ENCODE measurements at regions not wholly inside any gene's neighbourhood (a gene's known extent, or its start where the extent isn't known, plus 50 kb on each side); places are given as distances from the start of the nearest gene placed in this dataset.

DNA sequence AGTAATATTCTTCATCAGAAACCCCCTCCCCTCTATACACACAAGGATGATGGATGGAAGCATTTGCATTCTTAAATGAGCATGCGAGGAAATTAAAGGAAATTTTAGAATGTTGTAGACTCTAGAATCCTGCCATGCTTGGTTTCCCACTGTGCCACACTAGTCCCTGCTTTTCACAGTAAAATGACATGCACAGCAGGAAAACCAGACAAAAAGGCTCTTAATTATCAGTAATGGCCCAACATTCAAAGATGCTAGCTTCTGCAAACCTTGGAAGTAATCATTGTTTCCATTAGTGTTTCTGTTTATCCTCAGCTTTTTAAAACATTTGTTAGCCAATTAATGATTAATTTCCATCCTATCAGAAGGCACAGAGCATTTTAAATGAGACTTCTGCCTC, 255.8 kb downstream of the SLCO4C1 start:
- FAIRE-seq (no peak), DNase-seq (ENCODE audit: low read depth) (no peak)
- TF ChIP-seq, protein P1, sequence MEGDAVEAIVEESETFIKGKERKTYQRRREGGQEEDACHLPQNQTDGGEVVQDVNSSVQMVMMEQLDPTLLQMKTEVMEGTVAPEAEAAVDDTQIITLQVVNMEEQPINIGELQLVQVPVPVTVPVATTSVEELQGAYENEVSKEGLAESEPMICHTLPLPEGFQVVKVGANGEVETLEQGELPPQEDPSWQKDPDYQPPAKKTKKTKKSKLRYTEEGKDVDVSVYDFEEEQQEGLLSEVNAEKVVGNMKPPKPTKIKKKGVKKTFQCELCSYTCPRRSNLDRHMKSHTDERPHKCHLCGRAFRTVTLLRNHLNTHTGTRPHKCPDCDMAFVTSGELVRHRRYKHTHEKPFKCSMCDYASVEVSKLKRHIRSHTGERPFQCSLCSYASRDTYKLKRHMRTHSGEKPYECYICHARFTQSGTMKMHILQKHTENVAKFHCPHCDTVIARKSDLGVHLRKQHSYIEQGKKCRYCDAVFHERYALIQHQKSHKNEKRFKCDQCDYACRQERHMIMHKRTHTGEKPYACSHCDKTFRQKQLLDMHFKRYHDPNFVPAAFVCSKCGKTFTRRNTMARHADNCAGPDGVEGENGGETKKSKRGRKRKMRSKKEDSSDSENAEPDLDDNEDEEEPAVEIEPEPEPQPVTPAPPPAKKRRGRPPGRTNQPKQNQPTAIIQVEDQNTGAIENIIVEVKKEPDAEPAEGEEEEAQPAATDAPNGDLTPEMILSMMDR (IDR thresholded peaks at IDR 0.05; ENCODE audit: insufficient read depth, low read length, severe bottlenecking): no peak
- Histone ChIP-seq H3K4me3 (ENCODE audit: low read depth, low read length) (no peak overlapping the region), H3K27me3 (ENCODE audit: control insufficient read depth, insufficient read depth, low read length) (no peaks in the 10 kb centered on the region), H3K36me3 (ENCODE audit: control insufficient read depth, insufficient read depth, low read length) (no peaks in the 10 kb centered on the region)

DNA sequence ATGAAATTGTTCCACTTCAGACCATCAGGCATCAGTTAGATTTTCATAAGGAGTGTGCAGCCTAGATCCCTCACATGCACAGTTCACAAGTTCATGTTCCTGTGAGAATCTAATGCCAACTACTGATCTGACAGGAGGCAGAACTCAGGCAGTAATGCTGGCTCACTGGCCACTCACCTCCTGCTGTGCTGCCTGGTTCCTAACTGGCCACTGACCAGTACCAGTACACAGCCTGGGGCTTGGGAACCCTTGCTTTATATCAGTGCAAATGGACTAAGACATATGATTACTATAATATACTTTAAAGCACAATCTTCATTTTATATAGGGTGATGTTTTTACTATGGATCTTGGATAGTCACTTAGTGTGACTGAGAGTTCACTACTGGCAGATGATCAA, 259.2 kb downstream of the SLCO4C1 start:
- TF ChIP-seq, protein P1 (IDR thresholded peaks at IDR 0.05; ENCODE audit: insufficient read depth, low read length, severe bottlenecking): no peak
- no peaks in the 10 kb centered on the region for H3K36me3 ChIP-seq (ENCODE audit: control insufficient read depth, insufficient read depth, low read length)
- DNase-seq (ENCODE audit: low read depth) (no peak), FAIRE-seq (no peak)
- H3K27me3 ChIP-seq (ENCODE audit: control insufficient read depth, insufficient read depth, low read length): no peaks in the 10 kb centered on the region
- no peak overlapping the region for H3K4me3 ChIP-seq (ENCODE audit: low read depth, low read length)

DNA sequence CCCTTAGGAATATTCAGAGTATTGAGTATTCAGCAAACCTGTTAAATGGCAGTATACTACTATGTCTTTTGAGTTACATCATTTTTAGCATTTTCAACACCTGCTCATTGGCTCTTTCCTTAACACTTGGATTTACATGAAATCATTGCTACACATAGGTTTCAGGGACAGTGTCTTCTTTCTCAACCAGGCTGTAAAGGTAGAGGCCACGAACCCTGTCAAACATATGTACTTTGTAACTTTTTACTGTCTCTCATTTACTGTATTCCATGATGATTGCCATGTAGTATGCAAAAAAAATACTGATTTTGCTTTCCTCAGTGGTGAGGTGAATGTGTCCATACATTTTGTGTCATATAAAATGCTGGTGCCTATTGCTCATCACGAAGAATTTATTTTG, 264.4 kb downstream of the SLCO4C1 start:
- TF ChIP-seq, protein P1 (IDR thresholded peaks at IDR 0.05; ENCODE audit: insufficient read depth, low read length, severe bottlenecking): no peak
- Histone ChIP-seq H3K27me3 (ENCODE audit: control insufficient read depth, insufficient read depth, low read length) (no peaks in the 10 kb centered on the region), H3K36me3 (ENCODE audit: control insufficient read depth, insufficient read depth, low read length) (no peaks in the 10 kb centered on the region), H3K4me3 (ENCODE audit: low read depth, low read length) (no peak overlapping the region)
- FAIRE-seq (no peak), DNase-seq (ENCODE audit: low read depth) (no peak)

DNA sequence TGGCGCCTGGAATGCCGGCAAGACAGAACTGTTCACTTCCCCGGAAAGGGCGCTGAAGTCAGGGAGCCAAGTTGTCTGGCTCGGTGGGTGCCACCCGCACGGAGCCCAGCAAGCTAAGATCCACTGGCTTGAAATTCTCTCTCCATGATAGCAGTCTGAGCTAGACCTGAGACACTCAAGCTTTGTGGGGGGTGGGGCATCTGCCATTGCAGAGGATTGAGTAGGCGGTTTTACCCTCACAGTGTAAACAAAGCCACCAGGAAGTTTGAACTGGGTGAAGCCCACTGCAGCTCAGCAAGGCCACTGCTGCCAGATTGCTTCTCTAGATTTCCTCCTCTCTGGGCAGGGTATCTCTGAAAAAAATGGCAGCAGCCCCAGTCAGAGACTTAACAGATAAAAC, 277.4 kb downstream of the SLCO4C1 start:
- H3K36me3 ChIP-seq (ENCODE audit: control insufficient read depth, insufficient read depth, low read length): no peaks in the 10 kb centered on the region
- DNase-seq (ENCODE audit: low read depth): no peak
- TF ChIP-seq, protein P1 (IDR thresholded peaks at IDR 0.05; ENCODE audit: insufficient read depth, low read length, severe bottlenecking): no peak
- no peaks in the 10 kb centered on the region for H3K27me3 ChIP-seq (ENCODE audit: control insufficient read depth, insufficient read depth, low read length)
- no peak for FAIRE-seq
- H3K4me3 ChIP-seq (ENCODE audit: low read depth, low read length): no peak overlapping the region

DNA sequence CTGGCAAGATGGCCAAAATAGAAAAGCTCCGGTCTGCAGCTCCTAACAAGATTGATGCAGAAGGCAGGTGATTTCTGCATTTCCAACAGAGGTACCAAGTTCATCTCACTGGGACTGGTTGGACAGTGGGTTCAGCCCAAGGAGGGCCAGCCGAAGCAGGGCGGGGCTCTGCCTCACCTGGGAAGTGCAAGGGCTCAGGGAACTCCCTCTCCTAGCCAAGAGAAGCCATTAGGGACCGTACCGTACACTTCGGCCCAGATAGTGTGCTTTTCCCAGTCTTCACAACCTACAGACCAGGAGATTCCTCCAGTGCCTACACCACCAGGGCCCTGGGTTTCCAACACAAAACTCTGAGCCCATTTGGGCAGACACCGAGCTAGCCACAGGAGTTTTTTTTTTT, 277.8 kb downstream of the SLCO4C1 start:
- TF ChIP-seq, protein P1 (IDR thresholded peaks at IDR 0.05; ENCODE audit: insufficient read depth, low read length, severe bottlenecking): no peak
- Histone ChIP-seq H3K4me3 (ENCODE audit: low read depth, low read length) (no peak overlapping the region), H3K27me3 (ENCODE audit: control insufficient read depth, insufficient read depth, low read length) (no peaks in the 10 kb centered on the region), H3K36me3 (ENCODE audit: control insufficient read depth, insufficient read depth, low read length) (no peaks in the 10 kb centered on the region)
- FAIRE-seq (no peak), DNase-seq (ENCODE audit: low read depth) (no peak)

DNA sequence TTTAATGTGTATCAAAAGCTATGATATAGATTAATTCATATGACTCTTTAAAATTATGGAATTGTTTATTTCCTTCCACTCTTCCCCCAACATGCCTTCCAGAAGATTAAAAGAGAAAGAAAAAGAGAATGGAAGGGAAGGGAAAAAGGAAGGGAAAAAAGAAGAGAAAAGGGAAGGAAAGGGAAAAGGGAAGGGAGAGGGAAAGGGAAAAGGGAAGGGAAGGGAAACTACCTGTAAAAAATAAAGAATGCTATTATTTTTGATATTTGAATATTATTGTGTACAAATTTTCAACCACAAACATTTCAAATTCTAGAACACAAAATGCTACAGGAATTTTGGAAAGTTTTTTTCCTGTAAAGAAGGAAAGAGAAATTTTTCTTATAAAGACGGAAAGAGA, 281.7 kb downstream of the SLCO4C1 start:
- TF ChIP-seq, protein P1 (IDR thresholded peaks at IDR 0.05; ENCODE audit: insufficient read depth, low read length, severe bottlenecking): no peak
- no peaks in the 10 kb centered on the region for H3K27me3 ChIP-seq (ENCODE audit: control insufficient read depth, insufficient read depth, low read length)
- H3K4me3 ChIP-seq (ENCODE audit: low read depth, low read length): no peak overlapping the region
- FAIRE-seq (no peak), DNase-seq (ENCODE audit: low read depth) (no peak)
- no peaks in the 10 kb centered on the region for H3K36me3 ChIP-seq (ENCODE audit: control insufficient read depth, insufficient read depth, low read length)

Measured in bronchial epithelial cell (primary cell).